ENCODE measurements at regions not wholly inside any gene's neighbourhood (a gene's known extent, or its start where the extent isn't known, plus 50 kb on each side); places are given as distances from the start of the nearest gene placed in this dataset.

- TF ChIP-seq SP1 (IDR thresholded peaks at IDR 0.05) (no peak), ZNF384 (IDR thresholded peaks at IDR 0.05) (no peak)
Observed at GRCh38 chr2:18369760-18370159, 190.7 kb downstream of the RDH14 start.
